Right lobe of liver (tissue), 4 donors: ENCODE measurements at regions not wholly inside any gene's neighbourhood (a gene's known extent, or its start where the extent isn't known, plus 50 kb on each side); places are given as distances from the start of the nearest gene placed in this dataset.

ENCODE experiments used
- CTCF ChIP-seq, 4 donors: fragments of 200-600 bp in 3 of 4; fragments of 450-650 bp in 1 of 4; IDR thresholded peaks; one replicate each; pipeline versions ENCODE4 v1.5.1 to v1.8.0; 2016 to 2022; ENCODE audit warnings: antibody characterized with exemption in 4 of 4, mild to moderate bottlenecking in 2 of 4
- POLR2A ChIP-seq: fragments of 450-650 bp; IDR thresholded peaks from one replicate; pipeline ENCODE4 v1.6.1; 2017; ENCODE audit warnings: antibody characterized with exemption, mild to moderate bottlenecking
- donor health status: DM: no; HTN: no; CAD: no.
- donor health status: DM: no; HTN: no; CAD: no.
- donor health status: DM: no; HTN: yes; CAD: no.

- TF ChIP-seq CTCF (IDR thresholded peaks at IDR 0.05) (no peak), POLR2A (no peak)
These were observed 184.8 kb upstream of the P2RY1 start for GRCh38 chr3:152650177-152650576.
